ENCODE measurements at regions not wholly inside any gene's neighbourhood (a gene's known extent, or its start where the extent isn't known, plus 50 kb on each side); places are given as distances from the start of the nearest gene placed in this dataset.

DNA sequence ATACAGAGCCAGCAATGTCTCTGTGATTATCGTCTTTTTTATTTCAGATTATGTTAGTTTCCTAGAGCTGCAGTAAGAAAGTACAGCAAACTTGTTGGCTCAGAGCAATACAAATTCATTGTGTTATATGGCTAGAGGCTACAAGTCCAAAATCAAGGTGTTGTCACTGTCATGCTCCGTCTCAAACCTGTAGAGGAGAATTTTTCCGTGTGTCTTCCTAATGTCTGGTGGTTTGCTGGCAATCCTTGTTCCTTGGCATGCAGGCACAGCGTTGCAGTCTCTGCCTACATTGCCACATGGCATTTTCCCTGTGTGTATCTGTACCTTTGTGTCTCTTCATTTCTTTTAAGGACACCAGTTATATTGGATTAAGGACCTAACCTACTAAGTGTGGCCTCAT, 244.4 kb downstream of the LRRIQ3 start:
- no peak for TF ChIP-seq ZFX (IDR thresholded peaks at IDR 0.05; ENCODE audit: borderline replicate concordance)
- TF ChIP-seq, protein P1, sequence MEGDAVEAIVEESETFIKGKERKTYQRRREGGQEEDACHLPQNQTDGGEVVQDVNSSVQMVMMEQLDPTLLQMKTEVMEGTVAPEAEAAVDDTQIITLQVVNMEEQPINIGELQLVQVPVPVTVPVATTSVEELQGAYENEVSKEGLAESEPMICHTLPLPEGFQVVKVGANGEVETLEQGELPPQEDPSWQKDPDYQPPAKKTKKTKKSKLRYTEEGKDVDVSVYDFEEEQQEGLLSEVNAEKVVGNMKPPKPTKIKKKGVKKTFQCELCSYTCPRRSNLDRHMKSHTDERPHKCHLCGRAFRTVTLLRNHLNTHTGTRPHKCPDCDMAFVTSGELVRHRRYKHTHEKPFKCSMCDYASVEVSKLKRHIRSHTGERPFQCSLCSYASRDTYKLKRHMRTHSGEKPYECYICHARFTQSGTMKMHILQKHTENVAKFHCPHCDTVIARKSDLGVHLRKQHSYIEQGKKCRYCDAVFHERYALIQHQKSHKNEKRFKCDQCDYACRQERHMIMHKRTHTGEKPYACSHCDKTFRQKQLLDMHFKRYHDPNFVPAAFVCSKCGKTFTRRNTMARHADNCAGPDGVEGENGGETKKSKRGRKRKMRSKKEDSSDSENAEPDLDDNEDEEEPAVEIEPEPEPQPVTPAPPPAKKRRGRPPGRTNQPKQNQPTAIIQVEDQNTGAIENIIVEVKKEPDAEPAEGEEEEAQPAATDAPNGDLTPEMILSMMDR (IDR thresholded peaks at IDR 0.05), result no peak
- no peak overlapping the region for H3K27ac ChIP-seq

DNA sequence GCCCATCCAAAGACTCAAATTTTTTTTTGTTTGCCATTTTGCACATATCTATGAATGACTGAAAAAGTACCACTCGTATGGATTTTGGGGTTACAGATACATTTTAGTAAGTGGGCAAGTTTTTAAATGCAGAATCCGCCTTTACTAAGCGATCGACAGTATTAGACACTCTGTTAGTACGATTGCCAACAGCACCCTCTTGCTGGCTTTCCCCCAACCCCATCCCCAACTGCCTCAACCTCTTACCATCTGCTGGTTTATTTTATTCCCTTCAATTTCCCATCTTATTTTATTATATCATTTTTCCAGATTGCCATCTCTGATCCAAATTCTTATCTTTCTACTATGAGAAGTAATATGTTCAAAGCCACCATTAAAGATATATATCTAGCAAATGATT, 244.8 kb downstream of the LRRIQ3 start:
- no peak overlapping the region for H3K27ac ChIP-seq
- TF ChIP-seq, protein P1 (IDR thresholded peaks at IDR 0.05), result no peak
- TF ChIP-seq ZFX (IDR thresholded peaks at IDR 0.05; ENCODE audit: borderline replicate concordance), result no peak

DNA sequence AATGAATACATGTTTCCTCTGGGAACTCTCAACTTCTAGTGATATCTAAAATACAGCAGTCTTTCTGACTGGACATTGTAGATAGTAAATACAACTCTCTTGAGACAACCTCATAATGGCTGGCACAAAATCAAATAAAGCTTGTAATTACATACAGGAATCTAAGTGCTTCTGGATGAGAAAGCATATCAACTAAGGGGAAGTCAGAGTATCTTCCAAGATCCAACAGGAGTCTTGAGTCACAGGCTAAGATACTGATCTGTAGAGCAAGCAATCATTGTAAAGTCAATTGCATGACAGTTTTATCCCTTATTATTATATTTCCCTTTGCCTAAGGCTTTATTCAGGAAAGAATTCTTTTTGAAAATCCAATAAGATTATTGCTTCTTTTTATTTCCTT, 249.9 kb downstream of the LRRIQ3 start:
- H3K27ac ChIP-seq, result no peak overlapping the region
- no peak for TF ChIP-seq ZFX (IDR thresholded peaks at IDR 0.05; ENCODE audit: borderline replicate concordance)
- TF ChIP-seq, protein P1 (IDR thresholded peaks at IDR 0.05), result no peak

DNA sequence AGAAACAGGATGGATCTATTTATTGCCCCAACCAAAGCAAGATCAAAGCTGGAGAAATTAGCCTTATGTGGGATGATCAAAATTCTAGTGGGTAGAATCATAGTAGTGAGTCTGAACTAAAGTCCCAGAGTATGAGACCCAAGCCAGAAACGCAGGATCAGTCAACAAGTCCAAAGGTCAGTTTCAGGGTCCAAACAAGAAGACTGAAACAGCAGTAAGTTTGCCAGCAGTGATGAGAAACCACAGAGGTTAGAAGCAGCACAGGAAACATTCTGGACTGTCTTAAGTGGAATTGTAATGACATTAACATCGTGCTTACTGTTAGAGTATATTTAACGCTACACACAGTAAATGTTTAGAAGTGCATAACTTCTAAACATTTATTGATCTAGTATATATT, 251.0 kb downstream of the LRRIQ3 start:
- TF ChIP-seq, protein P1 (IDR thresholded peaks at IDR 0.05), result no peak
- TF ChIP-seq ZFX (IDR thresholded peaks at IDR 0.05; ENCODE audit: borderline replicate concordance), result no peak
- H3K27ac ChIP-seq, result no peak overlapping the region

DNA sequence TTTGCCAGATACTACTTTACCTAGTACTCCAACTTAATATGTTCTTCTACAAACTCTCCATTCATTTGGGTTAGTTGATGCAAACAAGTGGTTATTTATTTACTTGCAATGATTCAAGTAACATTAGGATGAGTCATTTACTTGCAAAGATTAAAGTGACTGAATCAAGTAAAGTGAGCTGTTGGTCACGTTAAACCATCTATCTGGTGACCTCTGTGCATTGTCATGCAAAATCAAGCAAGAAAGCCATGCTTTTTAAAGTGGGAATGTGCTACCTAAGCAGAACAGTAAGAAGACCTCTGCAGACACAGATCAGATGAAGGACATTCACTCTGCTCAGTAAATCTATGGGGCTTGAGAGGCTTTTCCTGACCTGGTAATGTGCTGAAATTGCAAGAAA, 254.7 kb downstream of the LRRIQ3 start:
- no peak overlapping the region for H3K27ac ChIP-seq
- TF ChIP-seq ZFX (IDR thresholded peaks at IDR 0.05; ENCODE audit: borderline replicate concordance), result no peak
- TF ChIP-seq, protein P1 (IDR thresholded peaks at IDR 0.05), result no peak

DNA sequence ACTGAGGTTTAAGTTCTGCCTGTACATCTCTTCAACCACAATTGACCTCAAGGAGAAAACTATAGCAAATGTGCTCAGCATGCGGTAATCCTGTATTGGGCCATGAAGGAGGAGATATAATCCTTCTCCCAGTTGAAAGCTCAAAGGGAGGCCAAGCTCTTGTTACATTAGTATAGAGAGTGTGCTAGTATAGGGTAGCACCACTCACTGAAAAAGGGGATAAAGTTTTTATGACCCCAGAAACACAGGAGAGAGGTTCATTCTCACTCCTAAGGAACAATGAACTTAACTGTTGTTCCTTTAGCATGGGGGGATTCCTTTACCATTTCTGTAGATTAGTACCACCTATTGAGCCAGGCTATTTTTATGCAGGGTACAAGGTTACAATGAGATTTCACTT, 267.7 kb downstream of the LRRIQ3 start:
- TF ChIP-seq, protein P1 (IDR thresholded peaks at IDR 0.05), result no peak
- TF ChIP-seq ZFX (IDR thresholded peaks at IDR 0.05; ENCODE audit: borderline replicate concordance), result no peak

DNA sequence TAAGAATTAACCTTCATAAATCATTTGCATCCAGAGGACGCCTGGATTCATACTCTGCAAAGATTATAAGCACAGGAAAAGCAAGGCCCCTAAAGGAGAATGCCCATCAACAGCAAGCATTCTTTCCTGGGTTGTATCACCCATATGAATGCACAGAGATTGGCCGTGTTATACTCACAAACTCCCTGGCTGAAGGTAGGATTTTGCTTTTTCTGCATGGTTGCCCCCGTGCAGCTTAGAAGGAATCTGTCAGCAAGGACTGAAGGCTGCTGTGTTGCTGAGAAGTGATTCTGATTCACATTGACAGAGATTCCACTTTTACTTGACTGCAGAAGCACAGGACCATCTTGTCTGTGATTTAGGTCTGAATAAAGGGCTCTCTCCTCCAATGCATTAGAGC, 283.0 kb downstream of the LRRIQ3 start:
- no peak for TF ChIP-seq ZFX (IDR thresholded peaks at IDR 0.05; ENCODE audit: borderline replicate concordance)
- TF ChIP-seq, protein P1 (IDR thresholded peaks at IDR 0.05), result no peak
- no peak overlapping the region for H3K27ac ChIP-seq

More for the DNA sequence above, 267.7 kb downstream of the LRRIQ3 start:
- H3K27ac ChIP-seq, result no peak overlapping the region

Measured in 22Rv1 (cell line).